Progenitor cell of endocrine pancreas (in vitro differentiated cells): ENCODE measurements at regions not wholly inside any gene's neighbourhood (a gene's known extent, or its start where the extent isn't known, plus 50 kb on each side); places are given as distances from the start of the nearest gene placed in this dataset.

ENCODE experiments used
- DNase-seq: peaks from one replicate; pipeline ENCODE4 v3.0.0; 2021; ENCODE audit warnings: low spot score; ENCODE audit not compliant: unreplicated experiment
- H3K27ac Mint-ChIP-seq: 2 replicates; pipeline ENCODE4 v1.8.0; 2021; ENCODE audit warnings: mild to moderate bottlenecking, moderate library complexity, mixed read lengths
- H3K27me3 Mint-ChIP-seq: 2 replicates; pipeline ENCODE4 v1.8.0; 2021; ENCODE audit warnings: mixed read lengths
- H3K36me3 Mint-ChIP-seq: 2 replicates; pipeline ENCODE4 v1.8.0; 2022; ENCODE audit warnings: mixed read lengths; ENCODE audit not compliant: insufficient read depth
- H3K4me1 Mint-ChIP-seq: 2 replicates; pipeline ENCODE4 v1.8.0; 2021; ENCODE audit warnings: low read depth, mixed read lengths
- H3K4me3 Mint-ChIP-seq: 2 replicates; pipeline ENCODE4 v1.8.0; 2021; ENCODE audit warnings: low read depth, mild to moderate bottlenecking, moderate library complexity, mixed read lengths
- H3K9me3 Mint-ChIP-seq: 2 replicates; pipeline ENCODE4 v1.8.0; 2021; ENCODE audit warnings: low read depth, mixed read lengths
- CTCF ChIP-seq: fragments of 200-600 bp; sonication (generic); IDR thresholded peaks from one replicate; pipeline ENCODE4 v1.5.0; 2021; ENCODE audit warnings: antibody characterized with exemption, mild to moderate bottlenecking; ENCODE audit not compliant: unreplicated experiment

- H3K9me3 Mint-ChIP-seq = peaks cover 3% of the 10 kb centered on the region
- no peak for TF ChIP-seq CTCF
- H3K36me3 Mint-ChIP-seq = no peaks in the 10 kb centered on the region
- no peak overlapping the region for H3K4me3 Mint-ChIP-seq
- no peak for DNase-seq
- H3K4me1 Mint-ChIP-seq = no peaks in the 10 kb centered on the region
- H3K27me3 Mint-ChIP-seq = no peaks in the 10 kb centered on the region
- H3K27ac Mint-ChIP-seq = no peak overlapping the region
Observed at GRCh38 chr15:35596285-35596684, 50.3 kb upstream of the DPH6 start.

- H3K27me3 Mint-ChIP-seq = no peaks in the 10 kb centered on the region
- no peaks in the 10 kb centered on the region for H3K4me1 Mint-ChIP-seq
- H3K9me3 Mint-ChIP-seq = peaks cover 4% of the 10 kb centered on the region
- H3K36me3 Mint-ChIP-seq = no peaks in the 10 kb centered on the region
- DNase-seq = no peak
- no peak for TF ChIP-seq CTCF
- H3K27ac Mint-ChIP-seq = no peak overlapping the region
- H3K4me3 Mint-ChIP-seq = no peak overlapping the region
Observed at GRCh38 chr15:35602836-35603235, 56.9 kb upstream of the DPH6 start.

- H3K4me1 Mint-ChIP-seq = no peaks in the 10 kb centered on the region
- no peaks in the 10 kb centered on the region for H3K36me3 Mint-ChIP-seq
- no peak for DNase-seq
- TF ChIP-seq CTCF = no peak
- no peak overlapping the region for H3K27ac Mint-ChIP-seq
- H3K9me3 Mint-ChIP-seq = peaks cover 4% of the 10 kb centered on the region
- H3K27me3 Mint-ChIP-seq = no peaks in the 10 kb centered on the region
- no peak overlapping the region for H3K4me3 Mint-ChIP-seq
Observed at GRCh38 chr15:35603301-35603700, 57.3 kb upstream of the DPH6 start.

- Mint-ChIP-seq H3K4me1 (no peaks in the 10 kb centered on the region), H3K4me3 (no peak overlapping the region), H3K36me3 (no peaks in the 10 kb centered on the region), H3K27ac (no peak overlapping the region), H3K9me3 (peaks cover 4% of the 10 kb centered on the region), H3K27me3 (no peaks in the 10 kb centered on the region)
- DNase-seq = no peak
- TF ChIP-seq CTCF = no peak
Observed at GRCh38 chr15:35603856-35604255, 57.9 kb upstream of the DPH6 start.

GRCh38 chr15:35605764-35606449, 59.9 kb upstream of the DPH6 start:
- no peaks in the 10 kb centered on the region for H3K4me1 Mint-ChIP-seq
- H3K36me3 Mint-ChIP-seq = no peaks in the 10 kb centered on the region
- peaks cover 11% of the 10 kb centered on the region for H3K9me3 Mint-ChIP-seq
- H3K4me3 Mint-ChIP-seq = no peak overlapping the region
- TF ChIP-seq CTCF = no peak
- no peaks in the 10 kb centered on the region for H3K27me3 Mint-ChIP-seq
- H3K27ac Mint-ChIP-seq = no peak overlapping the region
- DNase-seq = no peak
